HFFc6 (cell line): ENCODE measurements at regions not wholly inside any gene's neighbourhood (a gene's known extent, or its start where the extent isn't known, plus 50 kb on each side); places are given as distances from the start of the nearest gene placed in this dataset.

Experiments
- DNase-seq: peaks from one replicate; pipeline ENCODE4 v3.0.0-alpha.2; 2018
- H3K27ac Mint-ChIP-seq: 2 replicates; pipeline ENCODE4 v1.8.0; 2020; ENCODE audit warnings: mild to moderate bottlenecking, mixed read lengths
- H3K27me3 Mint-ChIP-seq: 2 replicates; pipeline ENCODE4 v1.8.0; 2021; ENCODE audit warnings: mild to moderate bottlenecking, moderate library complexity, mixed read lengths; ENCODE audit not compliant: insufficient read depth
- H3K36me3 Mint-ChIP-seq: 2 replicates; pipeline ENCODE4 v1.8.0; 2021; ENCODE audit warnings: low read depth, mixed read lengths
- H3K4me1 Mint-ChIP-seq: 2 replicates; pipeline ENCODE4 v1.8.0; 2020; ENCODE audit warnings: low read depth, mixed read lengths
- H3K4me3 Mint-ChIP-seq: 2 replicates; pipeline ENCODE4 v1.8.0; 2020; ENCODE audit warnings: mild to moderate bottlenecking, moderate library complexity, mixed read lengths
- H3K9me3 Mint-ChIP-seq: 2 replicates; pipeline ENCODE4 v1.8.0; 2020; ENCODE audit warnings: mild to moderate bottlenecking, mixed read lengths
- TF ChIP-seq, protein P1 (sequence below): fragments of 200-600 bp; sonication (generic); IDR thresholded peaks from 2 replicates; pipeline ENCODE4 v1.5.0; 2021; ENCODE audit warnings: antibody characterized with exemption, mild to moderate bottlenecking

- DNase-seq: no peak
- no peaks in the 10 kb centered on the region for H3K36me3 Mint-ChIP-seq
- no peak overlapping the region for H3K4me3 Mint-ChIP-seq
- no peaks in the 10 kb centered on the region for H3K9me3 Mint-ChIP-seq
- TF ChIP-seq, protein P1, sequence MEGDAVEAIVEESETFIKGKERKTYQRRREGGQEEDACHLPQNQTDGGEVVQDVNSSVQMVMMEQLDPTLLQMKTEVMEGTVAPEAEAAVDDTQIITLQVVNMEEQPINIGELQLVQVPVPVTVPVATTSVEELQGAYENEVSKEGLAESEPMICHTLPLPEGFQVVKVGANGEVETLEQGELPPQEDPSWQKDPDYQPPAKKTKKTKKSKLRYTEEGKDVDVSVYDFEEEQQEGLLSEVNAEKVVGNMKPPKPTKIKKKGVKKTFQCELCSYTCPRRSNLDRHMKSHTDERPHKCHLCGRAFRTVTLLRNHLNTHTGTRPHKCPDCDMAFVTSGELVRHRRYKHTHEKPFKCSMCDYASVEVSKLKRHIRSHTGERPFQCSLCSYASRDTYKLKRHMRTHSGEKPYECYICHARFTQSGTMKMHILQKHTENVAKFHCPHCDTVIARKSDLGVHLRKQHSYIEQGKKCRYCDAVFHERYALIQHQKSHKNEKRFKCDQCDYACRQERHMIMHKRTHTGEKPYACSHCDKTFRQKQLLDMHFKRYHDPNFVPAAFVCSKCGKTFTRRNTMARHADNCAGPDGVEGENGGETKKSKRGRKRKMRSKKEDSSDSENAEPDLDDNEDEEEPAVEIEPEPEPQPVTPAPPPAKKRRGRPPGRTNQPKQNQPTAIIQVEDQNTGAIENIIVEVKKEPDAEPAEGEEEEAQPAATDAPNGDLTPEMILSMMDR: no peak
- peaks cover 3% of the 10 kb centered on the region; the same call in 1 of the 2 replicates for H3K27me3 Mint-ChIP-seq
- peaks cover 14% of the 10 kb centered on the region for H3K4me1 Mint-ChIP-seq
- H3K27ac Mint-ChIP-seq: no peak overlapping the region
Observed at GRCh38 chr9:79395228-79395627, 176.5 kb upstream of the TLE4 start.

- Mint-ChIP-seq H3K9me3 (no peaks in the 10 kb centered on the region), H3K36me3 (no peaks in the 10 kb centered on the region), H3K4me3 (no peak overlapping the region), H3K4me1 (peaks cover 9% of the 10 kb centered on the region), H3K27ac (no peak overlapping the region), H3K27me3 (peaks cover 3% of the 10 kb centered on the region; the same call in 1 of the 2 replicates)
- no peak for DNase-seq
- TF ChIP-seq, protein P1: no peak
Observed at GRCh38 chr9:79395755-79396154, 176.0 kb upstream of the TLE4 start.

DNA sequence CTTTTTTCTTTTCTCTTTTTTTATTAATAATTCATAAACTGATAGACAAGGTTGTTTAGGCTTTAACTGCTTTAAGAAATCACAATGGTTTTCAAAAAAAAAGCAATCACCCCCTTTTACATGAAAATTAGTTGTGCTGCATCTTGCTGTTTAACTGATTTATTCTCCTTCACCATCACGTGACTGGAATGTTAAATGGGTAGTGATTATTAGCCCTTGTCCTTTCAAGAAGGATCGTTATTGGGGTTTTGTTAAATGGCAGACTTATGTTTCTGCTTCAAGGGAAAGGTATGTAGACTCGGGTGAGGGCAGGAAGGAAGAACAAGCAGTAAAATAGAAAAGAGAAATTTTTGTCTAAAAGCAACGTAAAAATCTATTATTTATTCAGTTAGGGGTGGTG lies 175.6 kb upstream of the TLE4 start:
- Mint-ChIP-seq H3K4me1 (peaks cover 6% of the 10 kb centered on the region; the same call in 1 of the 2 replicates), H3K27ac (no peak overlapping the region)

DNA sequence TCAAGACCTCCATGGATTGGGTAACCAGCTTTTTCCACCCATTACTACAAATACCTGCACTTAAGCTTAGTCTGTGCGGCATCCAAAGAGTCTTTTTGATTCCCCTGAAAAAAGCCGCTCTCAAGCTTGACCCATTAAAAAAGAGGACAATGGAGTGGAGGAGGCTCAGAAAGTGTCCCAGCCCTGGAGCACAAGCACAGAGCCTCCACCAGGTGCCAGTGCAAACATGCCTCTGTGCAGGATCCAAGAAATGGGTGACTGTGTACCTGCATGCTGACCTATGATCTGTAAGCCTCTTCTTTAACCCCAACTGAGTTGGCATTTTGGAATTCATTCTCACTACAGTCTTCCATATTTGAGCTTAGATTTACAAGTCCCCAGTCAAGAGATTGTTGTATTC lies 168.3 kb upstream of the TLE4 start:
- Mint-ChIP-seq H3K27me3 (no peaks in the 10 kb centered on the region), H3K36me3 (no peaks in the 10 kb centered on the region), H3K4me3 (no peak overlapping the region), H3K27ac (no peak overlapping the region), H3K9me3 (no peaks in the 10 kb centered on the region), H3K4me1 (peaks cover 9% of the 10 kb centered on the region)
- DNase-seq: no peak
- TF ChIP-seq, protein P1: no peak

More for the DNA sequence above, 175.6 kb upstream of the TLE4 start:
- peaks cover 3% of the 10 kb centered on the region; the same call in 1 of the 2 replicates for H3K27me3 Mint-ChIP-seq
- no peaks in the 10 kb centered on the region for H3K9me3 Mint-ChIP-seq
- no peak overlapping the region for H3K4me3 Mint-ChIP-seq
- TF ChIP-seq, protein P1: no peak
- H3K36me3 Mint-ChIP-seq: no peaks in the 10 kb centered on the region
- no peak for DNase-seq

GRCh38 chr9:79408200-79408599 lies 163.6 kb upstream of the TLE4 start:
- no peak overlapping the region for H3K4me3 Mint-ChIP-seq
- TF ChIP-seq, protein P1: peak; percentile 18; the same call in 1 of the 2 replicates
- DNase-seq: peak; percentile 5
- H3K4me1 Mint-ChIP-seq: peaks cover 14% of the 10 kb centered on the region
- 0 out of 2 replicates have a peak overlapping the region, but pooled peaks have one; percentile 17 for H3K27ac Mint-ChIP-seq
- H3K36me3 Mint-ChIP-seq: no peaks in the 10 kb centered on the region
- H3K27me3 Mint-ChIP-seq: no peaks in the 10 kb centered on the region
- no peaks in the 10 kb centered on the region for H3K9me3 Mint-ChIP-seq

GRCh38 chr9:79408617-79409016 lies 163.1 kb upstream of the TLE4 start:
- no peaks in the 10 kb centered on the region for H3K36me3 Mint-ChIP-seq
- DNase-seq: peak; percentile 66
- H3K27ac Mint-ChIP-seq: 0 out of 2 replicates have a peak overlapping the region, but pooled peaks have one; percentile 17
- H3K4me3 Mint-ChIP-seq: no peak overlapping the region
- H3K27me3 Mint-ChIP-seq: no peaks in the 10 kb centered on the region
- TF ChIP-seq, protein P1: no peak
- H3K4me1 Mint-ChIP-seq: peaks cover 14% of the 10 kb centered on the region
- no peaks in the 10 kb centered on the region for H3K9me3 Mint-ChIP-seq
